Tibial artery (tissue), 4 donors: ENCODE measurements at regions not wholly inside any gene's neighbourhood (a gene's known extent, or its start where the extent isn't known, plus 50 kb on each side); places are given as distances from the start of the nearest gene placed in this dataset.

ENCODE experiments used
- DNase-seq, 2 donors: peaks; one replicate each; pipeline ENCODE4 v3.0.0-alpha.2; 2019
- H3K27ac ChIP-seq, 2 donors: fragments of 200-600 bp; sonication (generic) in 1 of 2; 1 replicate in 1 of 2; 2 replicates in 1 of 2; pipeline ENCODE4 v1.5.1; 2018 to 2019; ENCODE audit warnings: mild to moderate bottlenecking in 1 of 2
- H3K27me3 ChIP-seq, 2 donors: fragments of 200-600 bp; sonication (generic) in 1 of 2; one replicate each; pipeline versions ENCODE4 v1.5.1 to v1.6.0; 2016 to 2019
- H3K36me3 ChIP-seq, 3 donors: fragments of 200-600 bp; sonication (generic) in 2 of 3; one replicate each; pipeline ENCODE4 v1.5.1; 2016 to 2019; ENCODE audit warnings: mild to moderate bottlenecking in 2 of 3
- H3K4me1 ChIP-seq, 4 donors: fragments of 200-600 bp; sonication (generic) in 2 of 4; 1 replicate in 3 of 4; 2 replicates in 1 of 4; pipeline ENCODE4 v1.5.1; 2016 to 2019
- H3K4me3 ChIP-seq, 2 donors: fragments of 200-600 bp; sonication (generic) in 1 of 2; 1 replicate in 1 of 2; 2 replicates in 1 of 2; pipeline ENCODE4 v1.5.1; 2018 to 2019; ENCODE audit warnings: mild to moderate bottlenecking in 2 of 2
- H3K9me3 ChIP-seq, 3 donors: fragments of 200-600 bp; sonication (generic) in 1 of 3; one replicate each; pipeline ENCODE4 v1.5.1; 2016 to 2019
- CTCF ChIP-seq, 2 experiments: fragments of 200-600 bp in 1 of 2; fragments of 450-650 bp in 1 of 2; IDR thresholded peaks; one replicate each; pipeline ENCODE4 v1.5.1; 2017 to 2019; ENCODE audit warnings: antibody characterized with exemption in 2 of 2, mild to moderate bottlenecking in 1 of 2, moderate library complexity in 1 of 2
- intact Hi-C: fragments of 100-400 bp; cut with DNase I; formaldehyde crosslinking; loops from one replicate; pipeline ENCODE4 v1.15.0; 2023; ENCODE audit warnings: low total_unique reads

- H3K4me3 ChIP-seq, result no peak overlapping the region
- TF ChIP-seq CTCF (IDR thresholded peaks at IDR 0.05), result no peak
- H3K36me3 ChIP-seq, result no peaks in the 10 kb centered on the region
- no peaks in the 10 kb centered on the region for H3K4me1 ChIP-seq
- H3K27ac ChIP-seq, result no peak overlapping the region
- intact Hi-C loops, result no loop called here
- no peak for DNase-seq
- H3K9me3 ChIP-seq, result no peaks in the 10 kb centered on the region
- H3K27me3 ChIP-seq, result no peaks in the 10 kb centered on the region
Observed at GRCh38 chr7:140283472-140283871, 106.7 kb upstream of the KDM7A start.

GRCh38 chr7:140281960-140282359, 105.2 kb upstream of the KDM7A start:
- H3K9me3 ChIP-seq, result no peaks in the 10 kb centered on the region
- no peak for DNase-seq
- no peaks in the 10 kb centered on the region for H3K4me1 ChIP-seq
- no peak for TF ChIP-seq CTCF (IDR thresholded peaks at IDR 0.05)
- intact Hi-C loops, result no loop called here
- H3K27ac ChIP-seq, result no peak overlapping the region
- no peak overlapping the region for H3K4me3 ChIP-seq
- H3K27me3 ChIP-seq, result no peaks in the 10 kb centered on the region
- H3K36me3 ChIP-seq, result no peaks in the 10 kb centered on the region

GRCh38 chr7:140281255-140281654, 104.5 kb upstream of the KDM7A start:
- Histone ChIP-seq H3K4me3 (no peak overlapping the region), H3K27me3 (no peaks in the 10 kb centered on the region), H3K4me1 (no peaks in the 10 kb centered on the region), H3K36me3 (no peaks in the 10 kb centered on the region), H3K9me3 (no peaks in the 10 kb centered on the region), H3K27ac (no peak overlapping the region)
- intact Hi-C loops, result no loop called here
- no peak for TF ChIP-seq CTCF (IDR thresholded peaks at IDR 0.05)
- no peak for DNase-seq

GRCh38 chr7:140276001-140276400, 99.2 kb upstream of the KDM7A start:
- H3K27me3 ChIP-seq, result no peaks in the 10 kb centered on the region
- no peak for DNase-seq
- intact Hi-C loops, result no loop called here
- H3K36me3 ChIP-seq, result no peaks in the 10 kb centered on the region
- H3K9me3 ChIP-seq, result no peaks in the 10 kb centered on the region
- no peak for TF ChIP-seq CTCF (IDR thresholded peaks at IDR 0.05)
- peaks cover 0 to 11% (median 4%) of the 10 kb centered on the region in 4 donors for H3K4me1 ChIP-seq
- no peak overlapping the region for H3K4me3 ChIP-seq
- H3K27ac ChIP-seq, result no peak overlapping the region

- no peak for TF ChIP-seq CTCF (IDR thresholded peaks at IDR 0.05)
- H3K27ac ChIP-seq, result no peak overlapping the region
- H3K9me3 ChIP-seq, result no peaks in the 10 kb centered on the region
- no peaks in the 10 kb centered on the region for H3K36me3 ChIP-seq
- no peaks in the 10 kb centered on the region for H3K27me3 ChIP-seq
- H3K4me3 ChIP-seq, result peak overlapping the region in 1 of 2 donors; percentile 14
- intact Hi-C loops, result no loop called here
- peak in 1 of 2 donors; percentile 29 for DNase-seq
- peaks cover 0 to 11% (median 4%) of the 10 kb centered on the region in 4 donors for H3K4me1 ChIP-seq
Observed at GRCh38 chr7:140275069-140275965, 98.5 kb upstream of the KDM7A start.
